Chondrocyte (in vitro differentiated cells): ENCODE measurements at regions not wholly inside any gene's neighbourhood (a gene's known extent, or its start where the extent isn't known, plus 50 kb on each side); places are given as distances from the start of the nearest gene placed in this dataset.
"Not testable (repeated sequence)": the region's sequence is repeated elsewhere in the genome, so short reads cannot be mapped to it uniquely, and the experiment has no call there.

Experiments used
- DNase-seq: peaks from one replicate; pipeline ENCODE4 v3.0.0; 2021; ENCODE audit warnings: mixed read lengths, low spot score
- H3K27ac Mint-ChIP-seq: one replicate; pipeline ENCODE4 v1.8.0; 2021; ENCODE audit warnings: mild to moderate bottlenecking, moderate library complexity, mixed read lengths; ENCODE audit not compliant: unreplicated experiment
- H3K27me3 Mint-ChIP-seq: 2 replicates; pipeline ENCODE4 v1.8.0; 2021; ENCODE audit warnings: low read depth, mixed read lengths
- H3K36me3 Mint-ChIP-seq: 2 replicates; pipeline ENCODE4 v1.8.0; 2021; ENCODE audit warnings: low read depth, mixed read lengths
- H3K4me1 Mint-ChIP-seq: 2 replicates; pipeline ENCODE4 v1.8.0; 2021; ENCODE audit warnings: low read depth, mild to moderate bottlenecking, mixed read lengths
- H3K4me3 Mint-ChIP-seq: one replicate; pipeline ENCODE4 v1.8.0; 2021; ENCODE audit warnings: mild to moderate bottlenecking, moderate library complexity, mixed read lengths; ENCODE audit not compliant: unreplicated experiment
- H3K9me3 Mint-ChIP-seq: 2 replicates; pipeline ENCODE4 v1.8.0; 2021; ENCODE audit warnings: low read depth, mixed read lengths
- CTCF ChIP-seq: fragments of 200-600 bp; sonication (generic); IDR thresholded peaks from 2 replicates; pipeline ENCODE4 v1.5.0; 2021; ENCODE audit warnings: antibody characterized with exemption, mild to moderate bottlenecking, moderate library complexity

GRCh38 chr22:46047841-46048595 is 71.1 kb upstream of the WNT7B start:
- H3K36me3 Mint-ChIP-seq: no peaks in the 10 kb centered on the region
- H3K4me3 Mint-ChIP-seq: no peak overlapping the region
- H3K27ac Mint-ChIP-seq: no peak overlapping the region
- TF ChIP-seq CTCF: no peak
- H3K4me1 Mint-ChIP-seq: peaks cover 31% of the 10 kb centered on the region
- H3K27me3 Mint-ChIP-seq: no peaks in the 10 kb centered on the region
- DNase-seq: peak; percentile 47
- H3K9me3 Mint-ChIP-seq: no peaks in the 10 kb centered on the region

GRCh38 chr22:46048661-46049060 is 71.7 kb upstream of the WNT7B start:
- H3K36me3 Mint-ChIP-seq, H3K4me3 Mint-ChIP-seq, H3K27me3 Mint-ChIP-seq, H3K9me3 Mint-ChIP-seq, H3K27ac Mint-ChIP-seq: not testable (repeated sequence)
- H3K4me1 Mint-ChIP-seq: peaks cover 29% of the 10 kb centered on the region
- peak; percentile 34 for DNase-seq

- Mint-ChIP-seq H3K36me3 (no peaks in the 10 kb centered on the region), H3K27me3 (no peaks in the 10 kb centered on the region), H3K9me3 (no peaks in the 10 kb centered on the region), H3K4me3 (no peak overlapping the region), H3K27ac (no peak overlapping the region), H3K4me1 (peaks cover 23% of the 10 kb centered on the region)
- no peak for TF ChIP-seq CTCF
- DNase-seq: peak; percentile 72
Measured at GRCh38 chr22:46049726-46050450, 72.9 kb upstream of the WNT7B start.

GRCh38 chr22:46050451-46050845 is 73.5 kb upstream of the WNT7B start:
- DNase-seq: peak; percentile 37
- no peaks in the 10 kb centered on the region for H3K9me3 Mint-ChIP-seq
- no peak for TF ChIP-seq CTCF
- peaks cover 19% of the 10 kb centered on the region for H3K4me1 Mint-ChIP-seq
- no peaks in the 10 kb centered on the region for H3K27me3 Mint-ChIP-seq
- H3K36me3 Mint-ChIP-seq: no peaks in the 10 kb centered on the region
- no peak overlapping the region for H3K4me3 Mint-ChIP-seq
- H3K27ac Mint-ChIP-seq: no peak overlapping the region

GRCh38 chr22:46050916-46051614 is 74.1 kb upstream of the WNT7B start:
- no peaks in the 10 kb centered on the region for H3K36me3 Mint-ChIP-seq
- peak; percentile 69 for DNase-seq
- H3K4me3 Mint-ChIP-seq: no peak overlapping the region
- peaks cover 15% of the 10 kb centered on the region for H3K4me1 Mint-ChIP-seq
- TF ChIP-seq CTCF: no peak
- no peak overlapping the region for H3K27ac Mint-ChIP-seq
- no peaks in the 10 kb centered on the region for H3K27me3 Mint-ChIP-seq
- H3K9me3 Mint-ChIP-seq: no peaks in the 10 kb centered on the region
